ENCODE measurements at regions not wholly inside any gene's neighbourhood (a gene's known extent, or its start where the extent isn't known, plus 50 kb on each side); places are given as distances from the start of the nearest gene placed in this dataset.

- Histone ChIP-seq H3K9ac (ENCODE audit: low read length) (no peak overlapping the region), H3K27ac (ENCODE audit: low read depth, low read length, poor library complexity, severe bottlenecking) (no peak overlapping the region), H3K9me3 (ENCODE audit: low read length) (no peaks in the 10 kb centered on the region), H3K9me2 (ENCODE audit: low read depth, low read length) (peaks cover 3% of the 10 kb centered on the region; the same call in 1 of the 2 replicates), H3K4me1 (ENCODE audit: insufficient read depth, low read length, severe bottlenecking) (no peaks in the 10 kb centered on the region), H3K36me3 (ENCODE audit: insufficient read depth, low read length) (no peaks in the 10 kb centered on the region), H3F3A (ENCODE audit: insufficient read depth, low read length) (no peaks in the 10 kb centered on the region), H4K20me1 (ENCODE audit: insufficient read depth, low read length) (no peaks in the 10 kb centered on the region), H3K4me3 (ENCODE audit: low read depth, low read length, poor library complexity, severe bottlenecking) (no peak overlapping the region), H2AFZ (ENCODE audit: low read length) (no peak overlapping the region), H3K27me3 (ENCODE audit: insufficient read depth, low read length) (no peaks in the 10 kb centered on the region), H3K4me2 (ENCODE audit: low read length) (no peak overlapping the region), H3K79me2 (ENCODE audit: insufficient read depth, low read length) (no peaks in the 10 kb centered on the region)
- TF ChIP-seq CTCF (IDR thresholded peaks at IDR 0.05; ENCODE audit: low read length), result no peak
- TF ChIP-seq EZH2 (IDR thresholded peaks at IDR 0.05; ENCODE audit: borderline replicate concordance, low read length), result no peak
These were observed 68.7 kb upstream of the MROH9 start for GRCh38 chr1:170866646-170867045.

GRCh38 chr1:170871868-170872267 is 63.5 kb upstream of the MROH9 start:
- Histone ChIP-seq H4K20me1 (ENCODE audit: insufficient read depth, low read length) (no peaks in the 10 kb centered on the region), H3K4me3 (ENCODE audit: low read depth, low read length, poor library complexity, severe bottlenecking) (no peak overlapping the region), H3K9me2 (ENCODE audit: low read depth, low read length) (no peaks in the 10 kb centered on the region), H3F3A (ENCODE audit: insufficient read depth, low read length) (no peaks in the 10 kb centered on the region), H3K9me3 (ENCODE audit: low read length) (no peaks in the 10 kb centered on the region), H3K27ac (ENCODE audit: low read depth, low read length, poor library complexity, severe bottlenecking) (no peak overlapping the region), H2AFZ (ENCODE audit: low read length) (no peak overlapping the region), H3K36me3 (ENCODE audit: insufficient read depth, low read length) (no peaks in the 10 kb centered on the region), H3K27me3 (ENCODE audit: insufficient read depth, low read length) (no peaks in the 10 kb centered on the region), H3K4me2 (ENCODE audit: low read length) (no peak overlapping the region), H3K9ac (ENCODE audit: low read length) (no peak overlapping the region), H3K79me2 (ENCODE audit: insufficient read depth, low read length) (no peaks in the 10 kb centered on the region), H3K4me1 (ENCODE audit: insufficient read depth, low read length, severe bottlenecking) (no peaks in the 10 kb centered on the region)
- TF ChIP-seq CTCF (IDR thresholded peaks at IDR 0.05; ENCODE audit: low read length) (no peak), EZH2 (IDR thresholded peaks at IDR 0.05; ENCODE audit: borderline replicate concordance, low read length) (no peak)

- Histone ChIP-seq H3K27ac (ENCODE audit: low read depth, low read length, poor library complexity, severe bottlenecking) (no peak overlapping the region), H3K79me2 (ENCODE audit: insufficient read depth, low read length) (no peaks in the 10 kb centered on the region), H3K9me3 (ENCODE audit: low read length) (no peaks in the 10 kb centered on the region), H3K9me2 (ENCODE audit: low read depth, low read length) (no peaks in the 10 kb centered on the region), H3K36me3 (ENCODE audit: insufficient read depth, low read length) (no peaks in the 10 kb centered on the region), H3K4me3 (ENCODE audit: low read depth, low read length, poor library complexity, severe bottlenecking) (no peak overlapping the region), H3K4me1 (ENCODE audit: insufficient read depth, low read length, severe bottlenecking) (no peaks in the 10 kb centered on the region), H3K9ac (ENCODE audit: low read length) (no peak overlapping the region), H3K4me2 (ENCODE audit: low read length) (no peak overlapping the region), H2AFZ (ENCODE audit: low read length) (no peak overlapping the region), H3F3A (ENCODE audit: insufficient read depth, low read length) (no peaks in the 10 kb centered on the region), H3K27me3 (ENCODE audit: insufficient read depth, low read length) (no peaks in the 10 kb centered on the region), H4K20me1 (ENCODE audit: insufficient read depth, low read length) (no peaks in the 10 kb centered on the region)
- TF ChIP-seq CTCF (IDR thresholded peaks at IDR 0.05; ENCODE audit: low read length), result no peak
- TF ChIP-seq EZH2 (IDR thresholded peaks at IDR 0.05; ENCODE audit: borderline replicate concordance, low read length), result no peak
These were observed 62.7 kb upstream of the MROH9 start for GRCh38 chr1:170872663-170873062.

All from OCI-LY1 (cell line).